WERI-Rb-1 (cell line): ENCODE measurements at regions not wholly inside any gene's neighbourhood (a gene's known extent, or its start where the extent isn't known, plus 50 kb on each side); places are given as distances from the start of the nearest gene placed in this dataset.

ENCODE experiments used
- DNase-seq: peaks from one replicate; pipeline ENCODE4 v3.0.0-alpha.2; 2020
- H3K27ac ChIP-seq: fragments of 250-450 bp; sonication (Bioruptor Pico); 2 replicates; pipeline ENCODE4 v1.5.1; 2020; ENCODE audit warnings: mild to moderate bottlenecking, moderate library complexity
- H3K27me3 ChIP-seq: fragments of 250-450 bp; sonication (Bioruptor Pico); 2 replicates; pipeline ENCODE4 v1.5.1; 2021; ENCODE audit warnings: mild to moderate bottlenecking, low read depth, moderate library complexity; ENCODE audit not compliant: insufficient read depth, severe bottlenecking
- H3K36me3 ChIP-seq: fragments of 250-450 bp; sonication (Bioruptor Pico); 2 replicates; pipeline ENCODE4 v1.5.1; 2020; ENCODE audit warnings: mild to moderate bottlenecking, moderate library complexity
- H3K4me3 ChIP-seq: 2 replicates; pipeline ENCODE4 v1.5.1; 2011; ENCODE audit warnings: low read depth, mild to moderate bottlenecking, control low read depth, low read length
- H3K9me3 ChIP-seq: fragments of 250-450 bp; sonication (Bioruptor Pico); 2 replicates; pipeline ENCODE4 v1.5.1; 2021; ENCODE audit warnings: mild to moderate bottlenecking, moderate library complexity; ENCODE audit not compliant: severe bottlenecking
- CTCF ChIP-seq: IDR thresholded peaks from 2 replicates; pipeline ENCODE4 v1.5.1; 2011; ENCODE audit warnings: low read depth, mild to moderate bottlenecking, control low read depth, inconsistent platforms, low read length

GRCh38 chr10:28125701-28126100 is 126.8 kb upstream of the ODAD2 start:
- Histone ChIP-seq H3K4me3 (no peak overlapping the region), H3K27ac (no peak overlapping the region), H3K36me3 (no peaks in the 10 kb centered on the region), H3K9me3 (no peaks in the 10 kb centered on the region), H3K27me3 (no peaks in the 10 kb centered on the region)
- no peak for DNase-seq
- TF ChIP-seq CTCF = no peak

- H3K27me3 ChIP-seq = no peaks in the 10 kb centered on the region
Observed at GRCh38 chr10:28120795-28121194, 121.9 kb upstream of the ODAD2 start.

GRCh38 chr10:28120043-28120749 is 121.3 kb upstream of the ODAD2 start:
- Histone ChIP-seq H3K27ac (no peak overlapping the region), H3K27me3 (no peaks in the 10 kb centered on the region), H3K36me3 (no peaks in the 10 kb centered on the region), H3K9me3 (no peaks in the 10 kb centered on the region), H3K4me3 (no peak overlapping the region)
- no peak for DNase-seq
- no peak for TF ChIP-seq CTCF

More at GRCh38 chr10:28120795-28121194, 121.9 kb upstream of the ODAD2 start:
- H3K36me3 ChIP-seq = no peaks in the 10 kb centered on the region
- no peak overlapping the region for H3K27ac ChIP-seq
- TF ChIP-seq CTCF = no peak
- H3K4me3 ChIP-seq = no peak overlapping the region
- no peaks in the 10 kb centered on the region for H3K9me3 ChIP-seq
- no peak for DNase-seq

GRCh38 chr10:28118985-28119628 is 120.2 kb upstream of the ODAD2 start:
- no peaks in the 10 kb centered on the region for H3K27me3 ChIP-seq
- no peaks in the 10 kb centered on the region for H3K36me3 ChIP-seq
- H3K9me3 ChIP-seq = no peaks in the 10 kb centered on the region
- TF ChIP-seq CTCF = no peak
- DNase-seq = no peak
- H3K4me3 ChIP-seq = no peak overlapping the region
- no peak overlapping the region for H3K27ac ChIP-seq

- Histone ChIP-seq H3K9me3 (no peaks in the 10 kb centered on the region), H3K36me3 (no peaks in the 10 kb centered on the region), H3K27ac (no peak overlapping the region), H3K4me3 (no peak overlapping the region), H3K27me3 (no peaks in the 10 kb centered on the region)
- DNase-seq = no peak
- no peak for TF ChIP-seq CTCF
Observed at GRCh38 chr10:28113202-28113601, 114.3 kb upstream of the ODAD2 start.
